ENCODE measurements at regions not wholly inside any gene's neighbourhood (a gene's known extent, or its start where the extent isn't known, plus 50 kb on each side); places are given as distances from the start of the nearest gene placed in this dataset.

DNA sequence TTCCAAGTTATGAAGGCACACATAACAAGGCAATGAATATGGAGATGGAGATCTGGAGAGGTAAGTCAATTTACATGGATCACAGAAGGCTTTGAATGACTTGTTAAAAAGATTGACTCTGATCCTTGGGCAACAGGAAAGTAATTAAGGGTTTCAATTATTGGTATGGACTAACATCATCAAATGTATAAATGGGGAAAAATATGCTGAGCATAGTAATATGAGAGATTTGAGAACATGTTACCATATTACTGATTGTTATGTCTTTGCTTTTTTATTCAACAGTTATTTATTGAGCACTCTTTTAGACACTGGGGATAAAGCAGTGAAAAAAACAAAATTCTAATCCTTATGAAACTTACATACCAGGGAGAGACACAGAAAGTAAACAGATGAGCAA is 238.5 kb upstream of the ROBO1 start:
- no peak overlapping the region for H3K27ac ChIP-seq (replicated peaks in 1 of 4)
- no peak overlapping the region for H3K4me3 ChIP-seq
- H3K9me3 ChIP-seq: peaks cover 0 to 7% (median 0%) of the 10 kb centered on the region in 4 donors
- H3K36me3 ChIP-seq: no peaks in the 10 kb centered on the region
- DNase-seq (ENCODE audit: extremely low spot score): no peak
- intact Hi-C loops (cut with DNase I): no loop called here
- no peak for TF ChIP-seq POLR2A (IDR thresholded peaks at IDR 0.05; ENCODE audit: low read depth)
- no peaks in the 10 kb centered on the region for H3K27me3 ChIP-seq
- no peaks in the 10 kb centered on the region for H3K4me1 ChIP-seq

GRCh38 chr3:80000022-80000421 is 232.2 kb upstream of the ROBO1 start:
- H3K36me3 ChIP-seq: no peaks in the 10 kb centered on the region
- no peak overlapping the region for H3K27ac ChIP-seq (replicated peaks in 1 of 4)
- no peak for DNase-seq (ENCODE audit: extremely low spot score)
- WGBS: 81% methylated on average over 5 of the region's 5 CpGs
- TF ChIP-seq POLR2AphosphoS5 (IDR thresholded peaks at IDR 0.05): no peak
- no peak for TF ChIP-seq POLR2A (IDR thresholded peaks at IDR 0.05; ENCODE audit: low read depth)
- no peak for TF ChIP-seq EP300 (IDR thresholded peaks at IDR 0.05)
- TF ChIP-seq, protein P1, sequence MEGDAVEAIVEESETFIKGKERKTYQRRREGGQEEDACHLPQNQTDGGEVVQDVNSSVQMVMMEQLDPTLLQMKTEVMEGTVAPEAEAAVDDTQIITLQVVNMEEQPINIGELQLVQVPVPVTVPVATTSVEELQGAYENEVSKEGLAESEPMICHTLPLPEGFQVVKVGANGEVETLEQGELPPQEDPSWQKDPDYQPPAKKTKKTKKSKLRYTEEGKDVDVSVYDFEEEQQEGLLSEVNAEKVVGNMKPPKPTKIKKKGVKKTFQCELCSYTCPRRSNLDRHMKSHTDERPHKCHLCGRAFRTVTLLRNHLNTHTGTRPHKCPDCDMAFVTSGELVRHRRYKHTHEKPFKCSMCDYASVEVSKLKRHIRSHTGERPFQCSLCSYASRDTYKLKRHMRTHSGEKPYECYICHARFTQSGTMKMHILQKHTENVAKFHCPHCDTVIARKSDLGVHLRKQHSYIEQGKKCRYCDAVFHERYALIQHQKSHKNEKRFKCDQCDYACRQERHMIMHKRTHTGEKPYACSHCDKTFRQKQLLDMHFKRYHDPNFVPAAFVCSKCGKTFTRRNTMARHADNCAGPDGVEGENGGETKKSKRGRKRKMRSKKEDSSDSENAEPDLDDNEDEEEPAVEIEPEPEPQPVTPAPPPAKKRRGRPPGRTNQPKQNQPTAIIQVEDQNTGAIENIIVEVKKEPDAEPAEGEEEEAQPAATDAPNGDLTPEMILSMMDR (IDR thresholded peaks at IDR 0.05): no peak
- H3K27me3 ChIP-seq: no peaks in the 10 kb centered on the region
- H3K4me1 ChIP-seq: no peaks in the 10 kb centered on the region
- intact Hi-C loops (cut with DNase I): no loop called here
- peaks cover 0 to 7% (median 0%) of the 10 kb centered on the region in 4 donors for H3K9me3 ChIP-seq
- H3K4me3 ChIP-seq: no peak overlapping the region

DNA sequence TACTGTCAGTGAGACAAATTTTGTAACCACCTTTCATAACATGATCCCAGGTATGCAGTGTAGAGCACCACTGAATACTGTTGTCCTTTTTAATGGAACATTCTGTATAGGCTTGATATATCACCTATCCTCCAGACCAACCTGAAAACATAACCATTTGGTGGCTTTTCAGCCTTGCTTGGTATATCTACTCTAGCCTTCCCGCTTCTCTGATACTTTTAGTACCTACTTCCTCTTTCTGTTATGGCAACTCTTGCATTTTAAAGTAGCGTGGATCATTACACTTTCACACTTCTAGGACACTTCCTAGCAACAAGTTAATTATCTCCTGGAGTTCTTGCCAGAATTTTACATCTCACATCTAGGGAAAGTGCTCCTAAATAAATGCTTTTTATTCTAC is 226.6 kb upstream of the ROBO1 start:
- no peak overlapping the region for H3K4me3 ChIP-seq
- no peaks in the 10 kb centered on the region for H3K27me3 ChIP-seq
- H3K9me3 ChIP-seq: no peaks in the 10 kb centered on the region
- TF ChIP-seq POLR2AphosphoS5 (IDR thresholded peaks at IDR 0.05) (no peak), POLR2A (IDR thresholded peaks at IDR 0.05; ENCODE audit: low read depth) (no peak)
- TF ChIP-seq, protein P1 (IDR thresholded peaks at IDR 0.05): no peak
- H3K4me1 ChIP-seq: no peaks in the 10 kb centered on the region
- no peaks in the 10 kb centered on the region for H3K36me3 ChIP-seq
- no peak overlapping the region for H3K27ac ChIP-seq (replicated peaks in 1 of 4)
- intact Hi-C loops (cut with DNase I): no loop called here
- DNase-seq (ENCODE audit: extremely low spot score): no peak
- 76% methylated on average over 2 of the region's 2 CpGs for WGBS

DNA sequence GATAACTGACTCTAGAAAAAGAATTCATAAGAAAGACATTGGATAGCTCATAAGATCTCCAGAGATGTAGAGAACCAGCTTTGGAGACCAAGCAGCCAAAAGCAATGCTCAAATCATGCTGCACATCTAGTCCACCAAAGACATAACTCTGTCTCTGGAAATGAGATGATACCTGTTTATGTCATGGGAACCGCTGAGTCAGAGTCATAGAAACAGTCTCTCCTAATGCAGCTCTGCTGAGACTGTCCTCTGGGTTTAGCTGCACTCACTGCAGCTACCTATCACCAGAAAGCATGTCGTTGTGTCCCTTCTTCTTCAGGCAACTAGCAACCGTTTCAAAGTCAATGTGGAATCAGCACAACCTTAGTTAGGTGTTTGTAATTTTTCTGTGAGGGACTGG is 218.5 kb upstream of the ROBO1 start:
- WGBS: 74% methylated on average over 3 of the region's 3 CpGs
- no peak for DNase-seq (ENCODE audit: extremely low spot score)
- Histone ChIP-seq H3K4me1 (no peaks in the 10 kb centered on the region), H3K27ac (replicated peaks in 1 of 4) (no peak overlapping the region), H3K36me3 (no peaks in the 10 kb centered on the region), H3K9me3 (no peaks in the 10 kb centered on the region), H3K4me3 (no peak overlapping the region), H3K27me3 (no peaks in the 10 kb centered on the region)
- intact Hi-C loops (cut with DNase I): no loop called here
- no peak for TF ChIP-seq POLR2A (IDR thresholded peaks at IDR 0.05; ENCODE audit: low read depth)
- TF ChIP-seq, protein P1 (IDR thresholded peaks at IDR 0.05): no peak
- no peak for TF ChIP-seq POLR2AphosphoS5 (IDR thresholded peaks at IDR 0.05)
- no peak for TF ChIP-seq EP300 (IDR thresholded peaks at IDR 0.05)

- Histone ChIP-seq H3K4me3 (no peak overlapping the region), H3K27ac (replicated peaks in 1 of 4) (no peak overlapping the region), H3K9me3 (no peaks in the 10 kb centered on the region), H3K36me3 (no peaks in the 10 kb centered on the region), H3K4me1 (no peaks in the 10 kb centered on the region), H3K27me3 (no peaks in the 10 kb centered on the region)
- WGBS: 84% methylated on average over 6 of the region's 6 CpGs
- no peak for TF ChIP-seq POLR2A (IDR thresholded peaks at IDR 0.05; ENCODE audit: low read depth)
- TF ChIP-seq, protein P1 (IDR thresholded peaks at IDR 0.05): no peak
- no peak for TF ChIP-seq EP300 (IDR thresholded peaks at IDR 0.05)
- no peak for TF ChIP-seq POLR2AphosphoS5 (IDR thresholded peaks at IDR 0.05)
- no peak for DNase-seq (ENCODE audit: extremely low spot score)
- intact Hi-C loops (cut with DNase I): no loop called here
These were observed 218.0 kb upstream of the ROBO1 start for GRCh38 chr3:79985816-79986215.

Data from esophagus muscularis mucosa (tissue), 4 donors.